ENCODE measurements at regions not wholly inside any gene's neighbourhood (a gene's known extent, or its start where the extent isn't known, plus 50 kb on each side); places are given as distances from the start of the nearest gene placed in this dataset.

GRCh38 chr15:94602754-94603470 lies 371.6 kb downstream of the MCTP2 start:
- H3K4me1 Mint-ChIP-seq = peaks cover 11% of the 10 kb centered on the region
- no peak overlapping the region for H3K27ac Mint-ChIP-seq
- no peaks in the 10 kb centered on the region for H3K27me3 Mint-ChIP-seq (ENCODE audit: low read depth)
- H3K4me3 Mint-ChIP-seq = no peak overlapping the region
- POLR2A ChIA-PET = no interaction called here
- DNase-seq (ENCODE audit: low spot score) (no peak), ATAC-seq (no peak)
- H3K9me3 Mint-ChIP-seq = no peaks in the 10 kb centered on the region
- H3K36me3 Mint-ChIP-seq = no peaks in the 10 kb centered on the region
- CTCF ChIA-PET = no interaction called here
- TF ChIP-seq NR1H2 (CRISPR knock-in tag; IDR thresholded peaks at IDR 0.05) (no peak), SMAD3 (CRISPR knock-in tag; IDR thresholded peaks at IDR 0.05; ENCODE audit: borderline replicate concordance) (no peak), GTF2I (CRISPR knock-in tag; conservative IDR thresholded peaks at IDR 0.05) (no peak), FOXK1 (CRISPR knock-in tag; IDR thresholded peaks at IDR 0.05) (no peak), GABPB1 (CRISPR knock-in tag; IDR thresholded peaks at IDR 0.05) (no peak), CREB1 (CRISPR knock-in tag; IDR thresholded peaks at IDR 0.05) (no peak), ZNF121 (CRISPR knock-in tag; IDR thresholded peaks at IDR 0.05) (no peak), KAT7 (CRISPR knock-in tag; IDR thresholded peaks at IDR 0.05; ENCODE audit: borderline replicate concordance) (no peak), ZNF423 (CRISPR knock-in tag; IDR thresholded peaks at IDR 0.05) (no peak), MXD4 (CRISPR knock-in tag; IDR thresholded peaks at IDR 0.05; ENCODE audit: borderline replicate concordance) (no peak), SOX15 (CRISPR knock-in tag; IDR thresholded peaks at IDR 0.05) (no peak), ZBTB43 (CRISPR knock-in tag; IDR thresholded peaks at IDR 0.05) (no peak), RELA (CRISPR knock-in tag; IDR thresholded peaks at IDR 0.05; ENCODE audit: borderline replicate concordance) (no peak)
- TF ChIP-seq, protein P1, sequence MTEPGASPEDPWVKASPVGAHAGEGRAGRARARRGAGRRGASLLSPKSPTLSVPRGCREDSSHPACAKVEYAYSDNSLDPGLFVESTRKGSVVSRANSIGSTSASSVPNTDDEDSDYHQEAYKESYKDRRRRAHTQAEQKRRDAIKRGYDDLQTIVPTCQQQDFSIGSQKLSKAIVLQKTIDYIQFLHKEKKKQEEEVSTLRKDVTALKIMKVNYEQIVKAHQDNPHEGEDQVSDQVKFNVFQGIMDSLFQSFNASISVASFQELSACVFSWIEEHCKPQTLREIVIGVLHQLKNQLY (CRISPR knock-in tag; IDR thresholded peaks at IDR 0.05) = no peak
- TF ChIP-seq, protein P2, sequence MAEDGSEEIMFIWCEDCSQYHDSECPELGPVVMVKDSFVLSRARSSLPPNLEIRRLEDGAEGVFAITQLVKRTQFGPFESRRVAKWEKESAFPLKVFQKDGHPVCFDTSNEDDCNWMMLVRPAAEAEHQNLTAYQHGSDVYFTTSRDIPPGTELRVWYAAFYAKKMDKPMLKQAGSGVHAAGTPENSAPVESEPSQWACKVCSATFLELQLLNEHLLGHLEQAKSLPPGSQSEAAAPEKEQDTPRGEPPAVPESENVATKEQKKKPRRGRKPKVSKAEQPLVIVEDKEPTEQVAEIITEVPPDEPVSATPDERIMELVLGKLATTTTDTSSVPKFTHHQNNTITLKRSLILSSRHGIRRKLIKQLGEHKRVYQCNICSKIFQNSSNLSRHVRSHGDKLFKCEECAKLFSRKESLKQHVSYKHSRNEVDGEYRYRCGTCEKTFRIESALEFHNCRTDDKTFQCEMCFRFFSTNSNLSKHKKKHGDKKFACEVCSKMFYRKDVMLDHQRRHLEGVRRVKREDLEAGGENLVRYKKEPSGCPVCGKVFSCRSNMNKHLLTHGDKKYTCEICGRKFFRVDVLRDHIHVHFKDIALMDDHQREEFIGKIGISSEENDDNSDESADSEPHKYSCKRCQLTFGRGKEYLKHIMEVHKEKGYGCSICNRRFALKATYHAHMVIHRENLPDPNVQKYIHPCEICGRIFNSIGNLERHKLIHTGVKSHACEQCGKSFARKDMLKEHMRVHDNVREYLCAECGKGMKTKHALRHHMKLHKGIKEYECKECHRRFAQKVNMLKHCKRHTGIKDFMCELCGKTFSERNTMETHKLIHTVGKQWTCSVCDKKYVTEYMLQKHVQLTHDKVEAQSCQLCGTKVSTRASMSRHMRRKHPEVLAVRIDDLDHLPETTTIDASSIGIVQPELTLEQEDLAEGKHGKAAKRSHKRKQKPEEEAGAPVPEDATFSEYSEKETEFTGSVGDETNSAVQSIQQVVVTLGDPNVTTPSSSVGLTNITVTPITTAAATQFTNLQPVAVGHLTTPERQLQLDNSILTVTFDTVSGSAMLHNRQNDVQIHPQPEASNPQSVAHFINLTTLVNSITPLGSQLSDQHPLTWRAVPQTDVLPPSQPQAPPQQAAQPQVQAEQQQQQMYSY (CRISPR knock-in tag; IDR thresholded peaks at IDR 0.05) = no peak

GRCh38 chr15:94606286-94606685 lies 374.9 kb downstream of the MCTP2 start:
- Mint-ChIP-seq H3K9me3 (no peaks in the 10 kb centered on the region), H3K4me1 (peaks cover 16% of the 10 kb centered on the region), H3K4me3 (no peak overlapping the region), H3K27me3 (ENCODE audit: low read depth) (no peaks in the 10 kb centered on the region), H3K27ac (no peak overlapping the region), H3K36me3 (no peaks in the 10 kb centered on the region)
- no peak for ATAC-seq
- ChIA-PET CTCF (no interaction called here), POLR2A (no interaction called here)
- DNase-seq (ENCODE audit: low spot score) = no peak
- no peak for TF ChIP-seq ATF1 (CRISPR knock-in tag; IDR thresholded peaks at IDR 0.05)
- no peak for TF ChIP-seq ZNF281 (CRISPR knock-in tag; IDR thresholded peaks at IDR 0.05)
- TF ChIP-seq, protein P3, sequence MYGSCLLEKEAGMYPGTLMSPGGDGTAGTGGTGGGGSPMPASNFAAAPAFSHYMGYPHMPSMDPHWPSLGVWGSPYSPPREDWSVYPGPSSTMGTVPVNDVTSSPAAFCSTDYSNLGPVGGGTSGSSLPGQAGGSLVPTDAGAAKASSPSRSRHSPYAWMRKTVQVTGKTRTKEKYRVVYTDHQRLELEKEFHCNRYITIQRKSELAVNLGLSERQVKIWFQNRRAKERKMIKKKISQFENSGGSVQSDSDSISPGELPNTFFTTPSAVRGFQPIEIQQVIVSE (CRISPR knock-in tag; IDR thresholded peaks at IDR 0.05; ENCODE audit: borderline replicate concordance) = no peak
- TF ChIP-seq, protein P4, sequence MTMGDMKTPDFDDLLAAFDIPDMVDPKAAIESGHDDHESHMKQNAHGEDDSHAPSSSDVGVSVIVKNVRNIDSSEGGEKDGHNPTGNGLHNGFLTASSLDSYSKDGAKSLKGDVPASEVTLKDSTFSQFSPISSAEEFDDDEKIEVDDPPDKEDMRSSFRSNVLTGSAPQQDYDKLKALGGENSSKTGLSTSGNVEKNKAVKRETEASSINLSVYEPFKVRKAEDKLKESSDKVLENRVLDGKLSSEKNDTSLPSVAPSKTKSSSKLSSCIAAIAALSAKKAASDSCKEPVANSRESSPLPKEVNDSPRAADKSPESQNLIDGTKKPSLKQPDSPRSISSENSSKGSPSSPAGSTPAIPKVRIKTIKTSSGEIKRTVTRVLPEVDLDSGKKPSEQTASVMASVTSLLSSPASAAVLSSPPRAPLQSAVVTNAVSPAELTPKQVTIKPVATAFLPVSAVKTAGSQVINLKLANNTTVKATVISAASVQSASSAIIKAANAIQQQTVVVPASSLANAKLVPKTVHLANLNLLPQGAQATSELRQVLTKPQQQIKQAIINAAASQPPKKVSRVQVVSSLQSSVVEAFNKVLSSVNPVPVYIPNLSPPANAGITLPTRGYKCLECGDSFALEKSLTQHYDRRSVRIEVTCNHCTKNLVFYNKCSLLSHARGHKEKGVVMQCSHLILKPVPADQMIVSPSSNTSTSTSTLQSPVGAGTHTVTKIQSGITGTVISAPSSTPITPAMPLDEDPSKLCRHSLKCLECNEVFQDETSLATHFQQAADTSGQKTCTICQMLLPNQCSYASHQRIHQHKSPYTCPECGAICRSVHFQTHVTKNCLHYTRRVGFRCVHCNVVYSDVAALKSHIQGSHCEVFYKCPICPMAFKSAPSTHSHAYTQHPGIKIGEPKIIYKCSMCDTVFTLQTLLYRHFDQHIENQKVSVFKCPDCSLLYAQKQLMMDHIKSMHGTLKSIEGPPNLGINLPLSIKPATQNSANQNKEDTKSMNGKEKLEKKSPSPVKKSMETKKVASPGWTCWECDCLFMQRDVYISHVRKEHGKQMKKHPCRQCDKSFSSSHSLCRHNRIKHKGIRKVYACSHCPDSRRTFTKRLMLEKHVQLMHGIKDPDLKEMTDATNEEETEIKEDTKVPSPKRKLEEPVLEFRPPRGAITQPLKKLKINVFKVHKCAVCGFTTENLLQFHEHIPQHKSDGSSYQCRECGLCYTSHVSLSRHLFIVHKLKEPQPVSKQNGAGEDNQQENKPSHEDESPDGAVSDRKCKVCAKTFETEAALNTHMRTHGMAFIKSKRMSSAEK (CRISPR knock-in tag; IDR thresholded peaks at IDR 0.05; ENCODE audit: borderline replicate concordance) = no peak
- no peak for TF ChIP-seq ZNF423 (CRISPR knock-in tag; IDR thresholded peaks at IDR 0.05)
- no peak for TF ChIP-seq ZNF121 (CRISPR knock-in tag; IDR thresholded peaks at IDR 0.05)
- TF ChIP-seq, protein P5, sequence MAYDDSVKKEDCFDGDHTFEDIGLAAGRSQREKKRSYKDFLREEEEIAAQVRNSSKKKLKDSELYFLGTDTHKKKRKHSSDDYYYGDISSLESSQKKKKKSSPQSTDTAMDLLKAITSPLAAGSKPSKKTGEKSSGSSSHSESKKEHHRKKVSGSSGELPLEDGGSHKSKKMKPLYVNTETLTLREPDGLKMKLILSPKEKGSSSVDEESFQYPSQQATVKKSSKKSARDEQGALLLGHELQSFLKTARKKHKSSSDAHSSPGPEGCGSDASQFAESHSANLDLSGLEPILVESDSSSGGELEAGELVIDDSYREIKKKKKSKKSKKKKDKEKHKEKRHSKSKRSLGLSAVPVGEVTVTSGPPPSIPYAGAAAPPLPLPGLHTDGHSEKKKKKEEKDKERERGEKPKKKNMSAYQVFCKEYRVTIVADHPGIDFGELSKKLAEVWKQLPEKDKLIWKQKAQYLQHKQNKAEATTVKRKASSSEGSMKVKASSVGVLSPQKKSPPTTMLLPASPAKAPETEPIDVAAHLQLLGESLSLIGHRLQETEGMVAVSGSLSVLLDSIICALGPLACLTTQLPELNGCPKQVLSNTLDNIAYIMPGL (CRISPR knock-in tag; IDR thresholded peaks at IDR 0.05) = no peak
- no peak for TF ChIP-seq SOX15 (CRISPR knock-in tag; IDR thresholded peaks at IDR 0.05)
